GM21786 (cell line): ENCODE measurements at regions not wholly inside any gene's neighbourhood (a gene's known extent, or its start where the extent isn't known, plus 50 kb on each side); places are given as distances from the start of the nearest gene placed in this dataset.

ENCODE experiments used
- ATAC-seq: cut with Tn5 transposase; IDR thresholded peaks from one replicate; pipeline ENCODE4 v1.9.1; 2021; ENCODE audit not compliant: unreplicated experiment

- no peak for ATAC-seq
These were observed 178.1 kb upstream of the VEGFC start for GRCh38 chr4:176970853-176971252.

GRCh38 chr4:176971576-176972115, 178.9 kb upstream of the VEGFC start:
- ATAC-seq, result no peak

GRCh38 chr4:176979416-176979815, 186.7 kb upstream of the VEGFC start:
- no peak for ATAC-seq

GRCh38 chr4:176981074-176981473, 188.4 kb upstream of the VEGFC start:
- ATAC-seq, result no peak

GRCh38 chr4:176981551-176981950, 188.8 kb upstream of the VEGFC start:
- ATAC-seq, result no peak

- ATAC-seq, result no peak
These were observed 195.5 kb upstream of the VEGFC start for GRCh38 chr4:176988226-176988625.

GRCh38 chr4:176989186-176989585, 196.5 kb upstream of the VEGFC start:
- ATAC-seq, result no peak

GRCh38 chr4:176999935-177000543, 207.3 kb upstream of the VEGFC start:
- ATAC-seq, result no peak

GRCh38 chr4:177001271-177002175, 208.8 kb upstream of the VEGFC start:
- ATAC-seq, result no peak

- ATAC-seq, result no peak
These were observed 213.0 kb upstream of the VEGFC start for GRCh38 chr4:177005674-177006230.

GRCh38 chr4:177006331-177006730, 213.6 kb upstream of the VEGFC start:
- no peak for ATAC-seq

- no peak for ATAC-seq
These were observed 215.5 kb upstream of the VEGFC start for GRCh38 chr4:177008071-177008835.

GRCh38 chr4:177008836-177009501, 216.2 kb upstream of the VEGFC start:
- ATAC-seq, result no peak

- ATAC-seq, result no peak
These were observed 217.7 kb upstream of the VEGFC start for GRCh38 chr4:177010418-177010817.

GRCh38 chr4:177012918-177013545, 220.3 kb upstream of the VEGFC start:
- ATAC-seq, result no peak

- no peak for ATAC-seq
These were observed 223.9 kb upstream of the VEGFC start for GRCh38 chr4:177016541-177017141.

GRCh38 chr4:177023951-177024350, 231.2 kb upstream of the VEGFC start:
- ATAC-seq, result no peak

- ATAC-seq, result no peak
These were observed 239.6 kb upstream of the VEGFC start for GRCh38 chr4:177032341-177032740.

GRCh38 chr4:177033135-177033534, 240.4 kb upstream of the VEGFC start:
- ATAC-seq, result no peak

- ATAC-seq, result no peak
These were observed 240.9 kb upstream of the VEGFC start for GRCh38 chr4:177033632-177034031.
